ENCODE measurements at regions not wholly inside any gene's neighbourhood (a gene's known extent, or its start where the extent isn't known, plus 50 kb on each side); places are given as distances from the start of the nearest gene placed in this dataset.

- H3K36me3 ChIP-seq (ENCODE audit: insufficient read depth, low read length), result no peaks in the 10 kb centered on the region
- no peak overlapping the region for H3K27ac ChIP-seq (ENCODE audit: low read length)
- no peak overlapping the region for H3K4me3 ChIP-seq (ENCODE audit: low read length)
- H3K27me3 ChIP-seq (ENCODE audit: insufficient read depth, low read depth, low read length), result no peaks in the 10 kb centered on the region
- TF ChIP-seq MXI1 (conservative IDR thresholded peaks at IDR 0.05; ENCODE audit: poor library complexity, severe bottlenecking) (no peak), EZH2 (IDR thresholded peaks at IDR 0.05; ENCODE audit: borderline replicate concordance, insufficient read depth, low read length, poor library complexity, severe bottlenecking) (no peak), TAF1 (IDR thresholded peaks at IDR 0.05; ENCODE audit: low read depth) (no peak), RAD21 (conservative IDR thresholded peaks at IDR 0.05) (no peak), EP300 (conservative IDR thresholded peaks at IDR 0.05; ENCODE audit: poor library complexity, severe bottlenecking) (no peak), REST (IDR thresholded peaks at IDR 0.05; ENCODE audit: borderline replicate concordance) (no peak), SMC3 (conservative IDR thresholded peaks at IDR 0.05; ENCODE audit: poor library complexity) (no peak), CTCF (IDR thresholded peaks at IDR 0.05; ENCODE audit: poor library complexity, severe bottlenecking) (no peak), POLR2AphosphoS5 (IDR thresholded peaks at IDR 0.05) (no peak)
- H3K9me2 ChIP-seq (ENCODE audit: insufficient read depth, low read length), result no peaks in the 10 kb centered on the region
- H3F3A ChIP-seq (ENCODE audit: insufficient read depth, low read length, poor library complexity, severe bottlenecking), result no peaks in the 10 kb centered on the region
- no peak overlapping the region for H3K4me2 ChIP-seq (ENCODE audit: low read length)
- no peaks in the 10 kb centered on the region for H4K20me1 ChIP-seq (ENCODE audit: insufficient read depth)
- H3K9me3 ChIP-seq (ENCODE audit: low read length), result no peaks in the 10 kb centered on the region
- no peak overlapping the region for H2AFZ ChIP-seq (ENCODE audit: low read depth, low read length)
- no peak overlapping the region for H3K9ac ChIP-seq (ENCODE audit: low read length)
- no peaks in the 10 kb centered on the region for H3K79me2 ChIP-seq (replicated peaks; ENCODE audit: insufficient read depth, low read length)
These were observed 412.4 kb downstream of the SUCLA2 start for GRCh38 chr13:47588676-47589075.

- Histone ChIP-seq H3F3A (ENCODE audit: insufficient read depth, low read length, poor library complexity, severe bottlenecking) (no peaks in the 10 kb centered on the region), H3K27me3 (ENCODE audit: insufficient read depth, low read depth, low read length) (no peaks in the 10 kb centered on the region), H3K9ac (ENCODE audit: low read length) (no peak overlapping the region), H3K27ac (ENCODE audit: low read length) (no peak overlapping the region), H3K4me3 (ENCODE audit: low read length) (no peak overlapping the region), H3K36me3 (ENCODE audit: insufficient read depth, low read length) (no peaks in the 10 kb centered on the region), H3K79me2 (replicated peaks; ENCODE audit: insufficient read depth, low read length) (no peaks in the 10 kb centered on the region), H3K9me3 (ENCODE audit: low read length) (peaks cover 7% of the 10 kb centered on the region), H2AFZ (ENCODE audit: low read depth, low read length) (no peak overlapping the region), H4K20me1 (ENCODE audit: insufficient read depth) (no peaks in the 10 kb centered on the region), H3K9me2 (ENCODE audit: insufficient read depth, low read length) (no peaks in the 10 kb centered on the region), H3K4me2 (ENCODE audit: low read length) (no peak overlapping the region)
- TF ChIP-seq REST (IDR thresholded peaks at IDR 0.05; ENCODE audit: borderline replicate concordance) (no peak), TAF1 (IDR thresholded peaks at IDR 0.05; ENCODE audit: low read depth) (no peak), EZH2 (IDR thresholded peaks at IDR 0.05; ENCODE audit: borderline replicate concordance, insufficient read depth, low read length, poor library complexity, severe bottlenecking) (no peak), EP300 (conservative IDR thresholded peaks at IDR 0.05; ENCODE audit: poor library complexity, severe bottlenecking) (no peak), MXI1 (conservative IDR thresholded peaks at IDR 0.05; ENCODE audit: poor library complexity, severe bottlenecking) (no peak), POLR2AphosphoS5 (IDR thresholded peaks at IDR 0.05) (no peak), SMC3 (conservative IDR thresholded peaks at IDR 0.05; ENCODE audit: poor library complexity) (no peak), CTCF (IDR thresholded peaks at IDR 0.05; ENCODE audit: poor library complexity, severe bottlenecking) (no peak), RAD21 (conservative IDR thresholded peaks at IDR 0.05) (no peak)
These were observed 428.7 kb downstream of the SUCLA2 start for GRCh38 chr13:47572375-47572774.

All from neural cell (in vitro differentiated cells).